ENCODE measurements at regions not wholly inside any gene's neighbourhood (a gene's known extent, or its start where the extent isn't known, plus 50 kb on each side); places are given as distances from the start of the nearest gene placed in this dataset.

DNA sequence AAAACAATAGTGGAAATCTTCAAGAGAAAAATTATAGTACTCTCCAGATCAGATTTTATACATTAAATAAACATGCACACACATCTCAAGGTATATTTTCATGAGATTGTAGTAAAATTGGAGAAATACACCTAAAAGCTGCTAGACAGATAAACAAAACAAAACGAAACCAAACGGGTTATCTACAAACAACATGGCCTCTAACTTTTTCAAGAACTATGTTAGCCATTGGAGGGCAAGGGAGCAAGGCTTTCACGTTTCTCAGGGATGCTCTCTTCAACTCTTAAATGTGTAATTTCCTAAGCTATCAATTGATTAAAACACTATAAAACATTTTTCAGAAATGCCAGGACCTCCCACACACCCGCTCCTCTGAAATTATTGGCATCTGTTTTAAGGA, 1262.4 kb upstream of the PCDH20 start:
- DNase-seq (ENCODE audit: low read depth, low spot score): no peak
- Histone ChIP-seq H3K27ac (ENCODE audit: low read depth, low read length) (no peak overlapping the region), H3K4me3 (ENCODE audit: low read depth, low read length) (no peak overlapping the region), H3K27me3 (ENCODE audit: control insufficient read depth, insufficient read depth, low read length) (no peaks in the 10 kb centered on the region), H3K9me3 (ENCODE audit: control insufficient read depth, insufficient read depth, low read length) (no peaks in the 10 kb centered on the region)
- ChIA-PET CTCF (no interaction called here), POLR2A (no interaction called here)
- TF ChIP-seq, protein P1, sequence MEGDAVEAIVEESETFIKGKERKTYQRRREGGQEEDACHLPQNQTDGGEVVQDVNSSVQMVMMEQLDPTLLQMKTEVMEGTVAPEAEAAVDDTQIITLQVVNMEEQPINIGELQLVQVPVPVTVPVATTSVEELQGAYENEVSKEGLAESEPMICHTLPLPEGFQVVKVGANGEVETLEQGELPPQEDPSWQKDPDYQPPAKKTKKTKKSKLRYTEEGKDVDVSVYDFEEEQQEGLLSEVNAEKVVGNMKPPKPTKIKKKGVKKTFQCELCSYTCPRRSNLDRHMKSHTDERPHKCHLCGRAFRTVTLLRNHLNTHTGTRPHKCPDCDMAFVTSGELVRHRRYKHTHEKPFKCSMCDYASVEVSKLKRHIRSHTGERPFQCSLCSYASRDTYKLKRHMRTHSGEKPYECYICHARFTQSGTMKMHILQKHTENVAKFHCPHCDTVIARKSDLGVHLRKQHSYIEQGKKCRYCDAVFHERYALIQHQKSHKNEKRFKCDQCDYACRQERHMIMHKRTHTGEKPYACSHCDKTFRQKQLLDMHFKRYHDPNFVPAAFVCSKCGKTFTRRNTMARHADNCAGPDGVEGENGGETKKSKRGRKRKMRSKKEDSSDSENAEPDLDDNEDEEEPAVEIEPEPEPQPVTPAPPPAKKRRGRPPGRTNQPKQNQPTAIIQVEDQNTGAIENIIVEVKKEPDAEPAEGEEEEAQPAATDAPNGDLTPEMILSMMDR (IDR thresholded peaks at IDR 0.05; ENCODE audit: low read depth, low read length): no peak

DNA sequence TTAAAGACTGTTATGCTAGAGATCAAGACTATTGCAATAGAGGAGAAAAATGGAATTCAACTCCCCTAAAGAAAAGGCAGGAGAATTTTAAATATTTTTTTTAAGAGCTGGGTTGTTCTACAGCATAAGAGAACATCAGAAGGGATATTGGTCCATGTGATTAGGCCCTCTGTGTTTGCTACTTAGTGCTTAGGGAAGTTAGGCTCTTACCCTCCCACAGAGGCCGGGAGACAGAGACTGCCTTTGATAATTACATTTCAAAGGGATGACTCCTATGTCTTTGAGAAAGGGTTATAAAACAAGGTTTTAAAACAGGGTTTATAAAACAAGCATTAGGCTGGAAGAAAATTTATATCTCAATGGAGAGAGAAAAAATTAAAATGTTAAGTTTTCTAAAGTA, 1248.1 kb upstream of the PCDH20 start:
- peaks cover 2% of the 10 kb centered on the region; the same call in 1 of the 2 replicates for H3K9me3 ChIP-seq (ENCODE audit: control insufficient read depth, insufficient read depth, low read length)
- POLR2A ChIA-PET: no interaction called here
- TF ChIP-seq, protein P1 (IDR thresholded peaks at IDR 0.05; ENCODE audit: low read depth, low read length): no peak
- DNase-seq (ENCODE audit: low read depth, low spot score): no peak
- no peak overlapping the region for H3K4me3 ChIP-seq (ENCODE audit: low read depth, low read length)
- CTCF ChIA-PET: no interaction called here
- H3K27ac ChIP-seq (ENCODE audit: low read depth, low read length): no peak overlapping the region
- no peaks in the 10 kb centered on the region for H3K27me3 ChIP-seq (ENCODE audit: control insufficient read depth, insufficient read depth, low read length)

- Histone ChIP-seq H3K27ac (ENCODE audit: low read depth, low read length) (no peak overlapping the region), H3K4me3 (ENCODE audit: low read depth, low read length) (no peak overlapping the region), H3K27me3 (ENCODE audit: control insufficient read depth, insufficient read depth, low read length) (no peaks in the 10 kb centered on the region), H3K9me3 (ENCODE audit: control insufficient read depth, insufficient read depth, low read length) (no peaks in the 10 kb centered on the region)
- TF ChIP-seq, protein P1 (IDR thresholded peaks at IDR 0.05; ENCODE audit: low read depth, low read length): no peak
- DNase-seq (ENCODE audit: low read depth, low spot score): no peak
- ChIA-PET POLR2A (no interaction called here), CTCF (no interaction called here)
Observed at GRCh38 chr13:62659365-62659764, 1243.7 kb upstream of the PCDH20 start.

- TF ChIP-seq, protein P1 (IDR thresholded peaks at IDR 0.05; ENCODE audit: low read depth, low read length): no peak
- Histone ChIP-seq H3K27me3 (ENCODE audit: control insufficient read depth, insufficient read depth, low read length) (no peaks in the 10 kb centered on the region), H3K27ac (ENCODE audit: low read depth, low read length) (no peak overlapping the region), H3K9me3 (ENCODE audit: control insufficient read depth, insufficient read depth, low read length) (no peaks in the 10 kb centered on the region), H3K4me3 (ENCODE audit: low read depth, low read length) (no peak overlapping the region)
- ChIA-PET CTCF (interaction anchor here (0.7 kb wide), 1 partner anchor 31 kb away, joined by 3 read pairs; no protein-coding TSS in a partner anchor), POLR2A (no interaction called here)
- DNase-seq (ENCODE audit: low read depth, low spot score): no peak
Observed at GRCh38 chr13:62653371-62653770, 1237.7 kb upstream of the PCDH20 start.

DNA sequence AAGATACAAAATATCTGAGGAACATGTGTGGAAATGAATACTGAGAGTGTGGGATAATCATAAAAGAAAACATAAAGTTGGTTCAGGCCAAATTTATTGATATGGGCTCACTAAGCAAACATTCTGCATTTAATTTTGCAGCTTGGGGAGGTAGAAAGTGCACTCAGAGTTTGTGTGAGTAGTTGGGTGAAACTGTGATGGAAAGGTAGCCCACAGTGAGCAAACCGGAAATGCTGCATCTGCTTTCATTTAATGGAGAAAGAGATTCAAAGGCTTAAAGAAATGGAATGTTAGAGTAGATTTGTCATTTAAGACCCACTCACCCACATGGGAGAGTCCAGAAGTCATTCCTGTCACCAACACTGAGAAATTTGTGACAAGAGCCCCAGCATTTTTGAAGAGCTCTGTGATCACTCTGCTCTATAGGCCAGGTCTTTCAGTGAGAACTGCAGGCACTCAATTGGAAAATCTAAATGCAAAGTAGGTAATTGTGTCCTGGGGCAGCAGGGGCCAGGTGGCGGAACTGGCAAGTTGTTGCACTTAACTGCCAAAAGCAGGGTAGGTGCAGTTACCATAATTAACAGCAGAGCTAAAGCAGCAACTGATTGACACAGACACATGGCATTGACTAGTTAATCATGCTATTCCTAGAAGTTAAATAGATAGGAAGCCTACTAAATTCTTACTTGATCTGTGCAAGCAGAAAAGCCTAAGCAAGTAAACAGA, 1228.3 kb upstream of the PCDH20 start:
- ChIA-PET CTCF (no interaction called here), POLR2A (no interaction called here)
- H3K27me3 ChIP-seq (ENCODE audit: control insufficient read depth, insufficient read depth, low read length): no peaks in the 10 kb centered on the region
- no peak overlapping the region for H3K4me3 ChIP-seq (ENCODE audit: low read depth, low read length)
- H3K9me3 ChIP-seq (ENCODE audit: control insufficient read depth, insufficient read depth, low read length): peaks cover 6% of the 10 kb centered on the region; the same call in 1 of the 2 replicates
- H3K27ac ChIP-seq (ENCODE audit: low read depth, low read length): no peak overlapping the region
- TF ChIP-seq, protein P1 (IDR thresholded peaks at IDR 0.05; ENCODE audit: low read depth, low read length): no peak
- no peak for DNase-seq (ENCODE audit: low read depth, low spot score)

All from AG04450 (cell line).